H9 (cell line): ENCODE measurements at regions not wholly inside any gene's neighbourhood (a gene's known extent, or its start where the extent isn't known, plus 50 kb on each side); places are given as distances from the start of the nearest gene placed in this dataset.

Experiments
- DNase-seq: peaks from one replicate; pipeline ENCODE4 v3.0.0-alpha.2; 2017
- H2AFZ ChIP-seq: one replicate; pipeline ENCODE4 v1.6.1; 2013; ENCODE audit warnings: mild to moderate bottlenecking, low read length, control low read depth, moderate library complexity
- H2AK5ac ChIP-seq: 2 replicates; pipeline ENCODE4 v1.6.1; 2013; ENCODE audit warnings: low read length, control low read depth, mixed read lengths; ENCODE audit not compliant: insufficient read length
- H2BK120ac ChIP-seq: one replicate; pipeline ENCODE4 v1.6.1; 2013; ENCODE audit warnings: low read depth, mild to moderate bottlenecking, low read length, control low read depth, inconsistent platforms; ENCODE audit not compliant: poor library complexity, severe bottlenecking
- H2BK12ac ChIP-seq: 2 replicates; pipeline ENCODE4 v1.6.1; 2013; ENCODE audit warnings: low read length, control low read depth, mixed read lengths, low read depth; ENCODE audit not compliant: insufficient read length
- H2BK15ac ChIP-seq: 2 replicates; pipeline ENCODE4 v1.6.1; 2013; ENCODE audit warnings: low read depth, low read length, control low read depth
- H2BK20ac ChIP-seq: one replicate; pipeline ENCODE4 v1.6.1; 2013; ENCODE audit warnings: low read depth, mild to moderate bottlenecking, low read length, control low read depth, inconsistent platforms; ENCODE audit not compliant: poor library complexity, severe bottlenecking
- H2BK5ac ChIP-seq: 2 replicates; pipeline ENCODE4 v1.6.1; 2013; ENCODE audit warnings: low read length, control low read depth, mixed read lengths; ENCODE audit not compliant: insufficient read length
- H3K14ac ChIP-seq: 2 replicates; pipeline ENCODE4 v1.6.1; 2013; ENCODE audit warnings: low read length, control low read depth; ENCODE audit not compliant: insufficient read depth
- H3K18ac ChIP-seq: 2 replicates; pipeline ENCODE4 v1.6.1; 2013; ENCODE audit warnings: low read depth, mild to moderate bottlenecking, mixed read lengths, low read length, control low read depth; ENCODE audit not compliant: insufficient read length
- H3K23ac ChIP-seq: 2 replicates; pipeline ENCODE4 v1.6.1; 2013; ENCODE audit warnings: low read length, control low read depth, mixed read lengths, low read depth; ENCODE audit not compliant: insufficient read length
- H3K23me2 ChIP-seq: 2 replicates; pipeline ENCODE4 v1.6.1; 2013; ENCODE audit warnings: low read depth, mild to moderate bottlenecking, mixed read lengths, low read length, control low read depth; ENCODE audit not compliant: insufficient read length, poor library complexity, severe bottlenecking
- H3K27ac ChIP-seq: 2 replicates; pipeline ENCODE4 v1.5.1; 2013; ENCODE audit warnings: low read length, control low read depth, mixed read lengths, low read depth; ENCODE audit not compliant: insufficient read length
- H3K27me3 ChIP-seq: 2 replicates; pipeline ENCODE4 v1.6.1; 2013; ENCODE audit warnings: low read length, control low read depth, inconsistent platforms; ENCODE audit not compliant: insufficient read depth
- H3K4ac ChIP-seq: 2 replicates; pipeline ENCODE4 v1.6.1; 2013; ENCODE audit warnings: low read depth, mild to moderate bottlenecking, control low read depth, inconsistent platforms, low read length, moderate library complexity
- H3K4me1 ChIP-seq: 2 replicates; pipeline ENCODE4 v1.6.1; 2013; ENCODE audit warnings: low read length, control low read depth, inconsistent platforms; ENCODE audit not compliant: insufficient read depth
- H3K4me2 ChIP-seq: 2 replicates; pipeline ENCODE4 v1.6.1; 2013; ENCODE audit warnings: low read length, control low read depth, mixed read lengths; ENCODE audit not compliant: insufficient read length, insufficient read depth
- H3K56ac ChIP-seq: 2 replicates; pipeline ENCODE4 v1.6.1; 2013; ENCODE audit warnings: low read depth, mild to moderate bottlenecking, mixed read lengths, low read length, control low read depth; ENCODE audit not compliant: insufficient read length
- H3K79me1 ChIP-seq: 2 replicates; pipeline ENCODE4 v1.6.1; 2013; ENCODE audit warnings: low read depth, mild to moderate bottlenecking, moderate library complexity, low read length, control low read depth, inconsistent platforms; ENCODE audit not compliant: insufficient read depth, poor library complexity, severe bottlenecking
- H3K79me2 ChIP-seq: 2 replicates; pipeline ENCODE4 v1.6.1; 2013; ENCODE audit warnings: low read length, control low read depth, inconsistent platforms; ENCODE audit not compliant: insufficient read depth
- H3K9ac ChIP-seq: 2 replicates; pipeline ENCODE4 v1.6.1; 2013; ENCODE audit warnings: low read length, control low read depth, mixed read lengths; ENCODE audit not compliant: insufficient read length; ENCODE audit errors: extremely low read depth
- H3K9me3 ChIP-seq: one replicate; pipeline ENCODE4 v1.6.1; 2013; ENCODE audit warnings: low read depth, low read length, inconsistent platforms; ENCODE audit not compliant: control insufficient read depth
- H3T11ph ChIP-seq: one replicate; pipeline ENCODE4 v1.6.1; 2013; ENCODE audit warnings: mild to moderate bottlenecking, low read length, control low read depth, inconsistent platforms
- H4K20me1 ChIP-seq: one replicate; pipeline ENCODE4 v1.6.1; 2013; ENCODE audit not compliant: control insufficient read depth, insufficient read length, insufficient read depth
- H4K5ac ChIP-seq: 2 replicates; pipeline ENCODE4 v1.6.1; 2013; ENCODE audit warnings: low read depth, mild to moderate bottlenecking, mixed read lengths, low read length, control low read depth; ENCODE audit not compliant: insufficient read length
- H4K8ac ChIP-seq: replicated peaks from 2 replicates; pipeline ENCODE4 v1.6.1; 2013; ENCODE audit warnings: low read length, control low read depth, mixed read lengths, low read depth; ENCODE audit not compliant: insufficient read length
- H4K91ac ChIP-seq: 2 replicates; pipeline ENCODE4 v1.6.1; 2013; ENCODE audit warnings: low read depth, mild to moderate bottlenecking, moderate library complexity, mixed read lengths, low read length, control low read depth; ENCODE audit not compliant: insufficient read length
- H3K27ac Mint-ChIP-seq, 3 experiments: 2 replicates in 2 of 3; 3 replicates in 1 of 3; pipeline ENCODE4 v1.8.0; 2020 to 2021; ENCODE audit warnings: mixed read lengths in 3 of 3, mild to moderate bottlenecking in 1 of 3, moderate library complexity in 1 of 3
- H3K27me3 Mint-ChIP-seq: 2 replicates; pipeline ENCODE4 v1.8.0; 2021; ENCODE audit warnings: low read depth, mild to moderate bottlenecking, moderate library complexity, mixed read lengths
- H3K36me3 Mint-ChIP-seq, 3 experiments: 2 replicates in 2 of 3; 3 replicates in 1 of 3; pipeline ENCODE4 v1.8.0; 2020 to 2021; ENCODE audit warnings: low read depth in 3 of 3, mixed read lengths in 3 of 3; ENCODE audit not compliant: insufficient read depth in 1 of 3
- H3K4me1 Mint-ChIP-seq, 2 experiments: 2 replicates each; pipeline ENCODE4 v1.8.0; 2020; ENCODE audit warnings: mixed read lengths in 2 of 2
- H3K4me3 Mint-ChIP-seq, 2 experiments: 2 replicates in 1 of 2; 3 replicates in 1 of 2; pipeline ENCODE4 v1.8.0; 2020 to 2021; ENCODE audit warnings: mild to moderate bottlenecking in 2 of 2, mixed read lengths in 2 of 2, moderate library complexity in 1 of 2
- H3K9me3 Mint-ChIP-seq, 2 experiments: 2 replicates in 1 of 2; 3 replicates in 1 of 2; pipeline ENCODE4 v1.8.0; 2020; ENCODE audit warnings: mild to moderate bottlenecking in 2 of 2, mixed read lengths in 2 of 2, moderate library complexity in 1 of 2
- WGBS: extraction: QIAGEN DNeasy Blood & Tissue Kit; methylation state at CpG from one replicate; pipeline ENCODE4 v1.1.7; 2013; ENCODE audit warnings: missing lambda C conversion rate, low lambda C conversion rate, mixed read lengths; ENCODE audit not compliant: insufficient read length; ENCODE audit errors: extremely low coverage; 5-methylcytosine and 5-hydroxymethylcytosine counted together
- TF ChIP-seq, protein P1 (sequence below): fragments of 200-600 bp; sonication (generic); conservative IDR thresholded peaks from 3 replicates; pipeline ENCODE4 v1.8.0; 2021; ENCODE audit warnings: antibody characterized with exemption, mild to moderate bottlenecking

DNA sequence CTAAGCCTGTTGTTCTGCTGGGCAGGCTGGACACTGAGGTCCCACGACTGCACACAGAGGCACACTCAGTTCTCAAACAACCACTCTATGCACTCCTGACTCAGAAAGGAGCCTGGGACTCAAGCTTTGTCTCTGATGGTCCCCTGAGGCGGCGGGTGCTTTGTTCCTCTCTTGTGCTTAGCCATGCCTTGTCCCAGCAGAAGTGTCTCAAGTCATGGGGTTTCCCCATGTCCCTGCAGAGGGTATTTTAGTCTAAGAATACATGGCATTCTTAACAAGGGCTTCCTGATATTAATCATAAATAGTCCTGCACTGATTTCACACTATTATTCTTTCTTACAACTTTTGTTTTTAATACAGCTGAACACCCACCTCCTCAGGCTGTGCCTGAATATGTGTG lies 72.5 kb downstream of the CXCL12 start:
- H2BK15ac ChIP-seq: no peak overlapping the region
- H4K91ac ChIP-seq: no peak overlapping the region
- DNase-seq: no peak
- H2BK12ac ChIP-seq: no peak overlapping the region
- H3K79me2 ChIP-seq: no peaks in the 10 kb centered on the region
- H2BK120ac ChIP-seq: no peak overlapping the region
- no peaks in the 10 kb centered on the region for H3K9me3 ChIP-seq
- H2BK5ac ChIP-seq: no peak overlapping the region
- peaks cover 4% of the 10 kb centered on the region for H4K20me1 ChIP-seq
- no peaks in the 10 kb centered on the region for H3K23me2 ChIP-seq
- peaks cover 14 to 25% of the 10 kb centered on the region in 2 experiments for H3K4me1 Mint-ChIP-seq
- no peaks in the 10 kb centered on the region; a peak in 1 of 7 replicates for H3K36me3 Mint-ChIP-seq
- peaks cover 39% of the 10 kb centered on the region for H3K27me3 Mint-ChIP-seq
- no peak overlapping the region for H3K27ac ChIP-seq
- no peaks in the 10 kb centered on the region for H3K4me1 ChIP-seq
- H3K14ac ChIP-seq: no peak overlapping the region
- no peak overlapping the region for H3K23ac ChIP-seq
- H2AK5ac ChIP-seq: no peak overlapping the region
- no peak overlapping the region for H4K5ac ChIP-seq
- no peak overlapping the region for H3K4me3 Mint-ChIP-seq
- peaks cover 0 to 2% of the 10 kb centered on the region in 2 experiments; a peak in 3 of 5 replicates for H3K9me3 Mint-ChIP-seq
- H2BK20ac ChIP-seq: no peak overlapping the region
- WGBS: no CpG with 5 or more reads among the region's 3 CpGs
- H3K56ac ChIP-seq: no peak overlapping the region
- no peak overlapping the region for H4K8ac ChIP-seq
- no peak overlapping the region for H3K4ac ChIP-seq
- H3K9ac ChIP-seq: no peak overlapping the region
- peaks cover 6% of the 10 kb centered on the region; the same call in 1 of the 2 replicates for H3K27me3 ChIP-seq
- no peak overlapping the region for H3T11ph ChIP-seq
- no peaks in the 10 kb centered on the region for H3K79me1 ChIP-seq
- no peak overlapping the region for H3K27ac Mint-ChIP-seq
- H3K4me2 ChIP-seq: no peak overlapping the region
- H3K18ac ChIP-seq: no peak overlapping the region
- TF ChIP-seq, protein P1, sequence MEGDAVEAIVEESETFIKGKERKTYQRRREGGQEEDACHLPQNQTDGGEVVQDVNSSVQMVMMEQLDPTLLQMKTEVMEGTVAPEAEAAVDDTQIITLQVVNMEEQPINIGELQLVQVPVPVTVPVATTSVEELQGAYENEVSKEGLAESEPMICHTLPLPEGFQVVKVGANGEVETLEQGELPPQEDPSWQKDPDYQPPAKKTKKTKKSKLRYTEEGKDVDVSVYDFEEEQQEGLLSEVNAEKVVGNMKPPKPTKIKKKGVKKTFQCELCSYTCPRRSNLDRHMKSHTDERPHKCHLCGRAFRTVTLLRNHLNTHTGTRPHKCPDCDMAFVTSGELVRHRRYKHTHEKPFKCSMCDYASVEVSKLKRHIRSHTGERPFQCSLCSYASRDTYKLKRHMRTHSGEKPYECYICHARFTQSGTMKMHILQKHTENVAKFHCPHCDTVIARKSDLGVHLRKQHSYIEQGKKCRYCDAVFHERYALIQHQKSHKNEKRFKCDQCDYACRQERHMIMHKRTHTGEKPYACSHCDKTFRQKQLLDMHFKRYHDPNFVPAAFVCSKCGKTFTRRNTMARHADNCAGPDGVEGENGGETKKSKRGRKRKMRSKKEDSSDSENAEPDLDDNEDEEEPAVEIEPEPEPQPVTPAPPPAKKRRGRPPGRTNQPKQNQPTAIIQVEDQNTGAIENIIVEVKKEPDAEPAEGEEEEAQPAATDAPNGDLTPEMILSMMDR: no peak
- H2AFZ ChIP-seq: no peak overlapping the region
